ENCODE measurements at regions not wholly inside any gene's neighbourhood (a gene's known extent, or its start where the extent isn't known, plus 50 kb on each side); places are given as distances from the start of the nearest gene placed in this dataset.
A peak's percentile ranks its signal among the peaks of the same experiment; 100 is the strongest.
"Not testable (repeated sequence)": the region's sequence is repeated elsewhere in the genome, so short reads cannot be mapped to it uniquely, and the experiment has no call there.

- DNase-seq = no peak
These were observed 176.5 kb downstream of the ABCA8 start for GRCh38 chr17:68778726-68779125.

GRCh38 chr17:68777856-68778694, 176.9 kb upstream of the FAM20A start:
- no peak for DNase-seq

GRCh38 chr17:68777243-68777855, 176.2 kb upstream of the FAM20A start:
- no peak for DNase-seq

GRCh38 chr17:68776451-68776850, 175.3 kb upstream of the FAM20A start:
- no peak for DNase-seq

GRCh38 chr17:68775969-68776368, 174.8 kb upstream of the FAM20A start:
- no peak for DNase-seq

- no peak for DNase-seq
These were observed 174.2 kb upstream of the FAM20A start for GRCh38 chr17:68775318-68775717.

GRCh38 chr17:68771867-68772515, 170.8 kb upstream of the FAM20A start:
- DNase-seq = no peak

GRCh38 chr17:68768804-68769203, 167.6 kb upstream of the FAM20A start:
- no peak for DNase-seq

- DNase-seq = no peak
These were observed 165.5 kb upstream of the FAM20A start for GRCh38 chr17:68766640-68767039.

GRCh38 chr17:68763562-68763961, 162.4 kb upstream of the FAM20A start:
- DNase-seq = no peak

GRCh38 chr17:68762911-68763310, 161.7 kb upstream of the FAM20A start:
- DNase-seq = no peak

GRCh38 chr17:68760141-68760475, 158.9 kb upstream of the FAM20A start:
- DNase-seq = no peak

GRCh38 chr17:68759343-68760140, 158.4 kb upstream of the FAM20A start:
- DNase-seq = peak; percentile 18

- DNase-seq = no peak
These were observed 157.8 kb upstream of the FAM20A start for GRCh38 chr17:68759002-68759342.

- DNase-seq = not testable (repeated sequence)
These were observed 156.9 kb upstream of the FAM20A start for GRCh38 chr17:68757866-68758757.

- DNase-seq = no peak
These were observed 153.0 kb upstream of the FAM20A start for GRCh38 chr17:68753985-68754769.

- no peak for DNase-seq
These were observed 149.0 kb upstream of the FAM20A start for GRCh38 chr17:68750208-68750562.

GRCh38 chr17:68749349-68750207, 148.4 kb upstream of the FAM20A start:
- DNase-seq = no peak

- no peak for DNase-seq
These were observed 147.2 kb upstream of the FAM20A start for GRCh38 chr17:68748381-68748780.
